ENCODE measurements at regions not wholly inside any gene's neighbourhood (a gene's known extent, or its start where the extent isn't known, plus 50 kb on each side); places are given as distances from the start of the nearest gene placed in this dataset.

DNA sequence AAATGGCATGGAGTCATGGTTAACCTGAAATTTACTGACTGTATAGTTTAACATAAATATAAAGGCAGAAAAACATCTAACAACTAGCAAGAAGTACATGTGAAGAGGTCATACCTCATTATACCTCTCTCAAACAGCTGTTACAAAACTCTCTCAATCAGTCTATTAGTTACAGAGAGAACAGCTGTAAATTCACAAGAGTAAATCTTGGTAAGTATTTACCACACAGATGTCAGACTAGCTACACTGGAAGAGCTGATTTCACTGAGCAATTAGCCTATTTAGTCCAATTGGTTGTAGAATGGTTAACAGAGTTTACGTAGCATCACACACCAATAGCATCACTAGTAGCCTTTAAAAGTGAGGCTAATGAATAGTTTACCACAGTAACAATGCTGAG, 463.4 kb upstream of the USP15 start:
- TF ChIP-seq, protein P1, sequence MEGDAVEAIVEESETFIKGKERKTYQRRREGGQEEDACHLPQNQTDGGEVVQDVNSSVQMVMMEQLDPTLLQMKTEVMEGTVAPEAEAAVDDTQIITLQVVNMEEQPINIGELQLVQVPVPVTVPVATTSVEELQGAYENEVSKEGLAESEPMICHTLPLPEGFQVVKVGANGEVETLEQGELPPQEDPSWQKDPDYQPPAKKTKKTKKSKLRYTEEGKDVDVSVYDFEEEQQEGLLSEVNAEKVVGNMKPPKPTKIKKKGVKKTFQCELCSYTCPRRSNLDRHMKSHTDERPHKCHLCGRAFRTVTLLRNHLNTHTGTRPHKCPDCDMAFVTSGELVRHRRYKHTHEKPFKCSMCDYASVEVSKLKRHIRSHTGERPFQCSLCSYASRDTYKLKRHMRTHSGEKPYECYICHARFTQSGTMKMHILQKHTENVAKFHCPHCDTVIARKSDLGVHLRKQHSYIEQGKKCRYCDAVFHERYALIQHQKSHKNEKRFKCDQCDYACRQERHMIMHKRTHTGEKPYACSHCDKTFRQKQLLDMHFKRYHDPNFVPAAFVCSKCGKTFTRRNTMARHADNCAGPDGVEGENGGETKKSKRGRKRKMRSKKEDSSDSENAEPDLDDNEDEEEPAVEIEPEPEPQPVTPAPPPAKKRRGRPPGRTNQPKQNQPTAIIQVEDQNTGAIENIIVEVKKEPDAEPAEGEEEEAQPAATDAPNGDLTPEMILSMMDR (IDR thresholded peaks at IDR 0.05; ENCODE audit: insufficient read depth, low read depth, low read length) = no peak
- H3K4me3 ChIP-seq (ENCODE audit: low read depth, low read length) = no peak overlapping the region
- no peak for DNase-seq (ENCODE audit: low read depth)

DNA sequence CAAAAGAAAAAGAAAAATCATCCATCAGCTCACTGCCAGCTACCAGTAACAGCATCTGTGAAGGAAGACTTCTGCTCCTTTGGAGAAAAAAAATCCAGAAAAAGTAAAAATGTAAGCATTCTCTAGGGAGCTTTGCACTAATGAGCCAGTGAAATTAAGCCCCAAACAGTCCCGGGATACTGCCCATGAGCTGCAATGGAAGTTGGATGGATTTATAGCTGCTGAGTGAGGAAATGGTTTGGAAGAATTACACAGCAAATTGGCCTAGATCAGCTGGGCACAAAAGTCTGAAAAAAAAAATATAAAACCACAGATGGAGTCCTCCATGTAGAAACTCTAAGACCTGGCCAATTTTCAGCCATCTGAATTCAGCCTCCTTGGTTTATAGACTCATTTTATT, 462.9 kb upstream of the USP15 start:
- H3K4me3 ChIP-seq (ENCODE audit: low read depth, low read length) = no peak overlapping the region
- TF ChIP-seq, protein P1 (IDR thresholded peaks at IDR 0.05; ENCODE audit: insufficient read depth, low read depth, low read length) = no peak
- DNase-seq (ENCODE audit: low read depth) = no peak

DNA sequence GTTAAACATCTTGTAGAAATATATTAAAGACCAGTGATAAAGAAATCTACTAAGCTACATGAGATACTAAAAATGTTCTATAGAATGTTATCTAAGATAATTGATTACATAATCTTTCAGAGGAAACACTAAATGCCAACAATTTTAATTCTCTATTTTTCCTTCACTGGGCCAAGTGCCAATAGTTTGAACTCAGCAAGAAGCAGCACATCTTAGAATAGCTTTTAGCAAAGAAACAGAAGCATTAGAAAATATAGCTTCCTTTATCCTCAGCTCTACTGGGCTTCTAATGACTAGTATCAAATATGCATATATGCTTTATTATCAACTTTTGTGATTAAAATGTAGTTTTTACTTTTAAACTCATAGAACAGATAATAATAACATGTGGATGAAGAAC, 461.4 kb upstream of the USP15 start:
- TF ChIP-seq, protein P1 (IDR thresholded peaks at IDR 0.05; ENCODE audit: insufficient read depth, low read depth, low read length) = no peak
- DNase-seq (ENCODE audit: low read depth) = peak; percentile 7
- H3K4me3 ChIP-seq (ENCODE audit: low read depth, low read length) = no peak overlapping the region

DNA sequence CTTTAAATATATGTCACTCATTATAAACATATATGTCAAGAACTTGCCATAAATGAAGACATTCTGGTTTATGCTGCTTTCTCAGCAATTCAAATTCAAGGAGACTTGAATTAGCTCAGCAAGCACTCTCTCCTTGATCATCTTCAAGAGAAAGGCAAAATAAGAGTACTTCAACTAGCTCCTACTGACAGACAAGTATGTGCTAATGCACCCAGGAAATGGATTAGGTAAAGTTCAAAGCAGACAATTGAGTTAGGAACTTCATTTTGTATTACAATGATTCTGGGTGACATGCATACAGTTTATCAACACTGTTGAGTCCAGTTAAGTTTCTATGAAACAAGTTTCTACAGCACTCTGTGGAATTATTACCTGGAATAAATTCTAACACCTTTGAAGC, 455.9 kb upstream of the USP15 start:
- H3K4me3 ChIP-seq (ENCODE audit: low read depth, low read length) = no peak overlapping the region
- TF ChIP-seq, protein P1 (IDR thresholded peaks at IDR 0.05; ENCODE audit: insufficient read depth, low read depth, low read length) = no peak
- no peak for DNase-seq (ENCODE audit: low read depth)

DNA sequence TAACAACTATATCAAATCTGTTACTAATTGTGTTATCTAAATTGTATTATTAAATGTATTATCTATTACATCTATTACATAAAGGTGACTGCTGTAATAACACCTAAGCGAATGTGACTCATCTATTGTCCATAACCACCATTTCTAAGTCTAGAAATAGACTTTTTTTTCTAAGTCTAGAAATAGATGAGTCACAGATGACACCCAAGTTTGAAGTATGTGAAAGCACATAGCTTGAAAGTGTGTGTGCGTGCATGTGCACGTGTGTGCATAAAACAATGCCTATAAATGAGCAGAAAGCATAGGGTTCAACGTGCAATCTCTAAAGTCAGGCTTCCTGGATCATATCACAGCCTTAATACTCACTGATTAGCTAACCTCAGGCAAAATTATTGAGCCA, 451.3 kb upstream of the USP15 start:
- no peak for DNase-seq (ENCODE audit: low read depth)
- TF ChIP-seq, protein P1 (IDR thresholded peaks at IDR 0.05; ENCODE audit: insufficient read depth, low read depth, low read length) = no peak
- no peak overlapping the region for H3K4me3 ChIP-seq (ENCODE audit: low read depth, low read length)

DNA sequence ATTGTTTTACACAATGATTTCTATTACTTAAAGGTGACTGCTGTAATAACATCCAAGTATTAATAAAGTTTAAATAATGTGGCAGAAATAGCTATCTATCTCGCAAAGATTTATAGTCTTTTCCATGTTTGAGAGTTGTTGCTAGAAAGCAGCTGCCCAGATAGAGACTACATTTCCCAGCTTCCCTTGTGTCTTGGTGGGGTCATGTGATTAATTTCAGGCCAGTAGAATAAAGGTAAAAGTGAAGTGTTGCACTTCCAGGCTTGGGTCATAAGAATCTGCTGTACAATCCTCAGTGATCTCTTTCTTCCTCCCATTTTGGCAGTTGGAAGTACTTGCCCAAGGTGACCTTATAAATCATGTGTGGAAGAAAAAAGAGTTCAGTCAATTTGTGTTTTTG, 449.7 kb upstream of the USP15 start:
- no peak overlapping the region for H3K4me3 ChIP-seq (ENCODE audit: low read depth, low read length)
- TF ChIP-seq, protein P1 (IDR thresholded peaks at IDR 0.05; ENCODE audit: insufficient read depth, low read depth, low read length) = no peak
- DNase-seq (ENCODE audit: low read depth) = no peak

DNA sequence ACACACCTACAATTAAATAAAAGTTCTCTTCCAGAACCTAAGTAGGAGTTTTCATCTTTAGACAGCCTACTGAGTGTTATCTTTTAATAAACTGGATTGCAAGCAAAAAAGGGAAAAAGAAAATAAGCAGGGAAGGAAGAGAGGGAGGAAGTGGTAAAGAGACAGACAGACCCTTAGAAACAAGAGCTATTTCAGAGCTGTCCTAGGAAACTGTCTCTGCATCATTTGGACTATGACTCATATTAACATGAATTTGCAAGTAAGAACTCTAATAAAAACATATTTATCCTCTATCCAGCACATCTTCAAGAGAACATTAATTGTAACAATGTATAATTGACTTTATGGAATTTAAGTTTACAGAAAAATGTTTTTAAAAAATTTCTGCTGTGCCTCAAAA, 438.8 kb upstream of the USP15 start:
- no peak overlapping the region for H3K4me3 ChIP-seq (ENCODE audit: low read depth, low read length)
- peak; percentile 2 for DNase-seq (ENCODE audit: low read depth)
- TF ChIP-seq, protein P1 (IDR thresholded peaks at IDR 0.05; ENCODE audit: insufficient read depth, low read depth, low read length) = no peak
